HL-60 (cell line): ENCODE measurements at regions not wholly inside any gene's neighbourhood (a gene's known extent, or its start where the extent isn't known, plus 50 kb on each side); places are given as distances from the start of the nearest gene placed in this dataset.

Source experiments
- DNase-seq, 2 experiments: peaks; one replicate each; pipeline ENCODE4 v3.0.0-alpha.2; 2010 to 2020; ENCODE audit warnings: low read depth in 1 of 2, low spot score in 1 of 2
- H3K27ac ChIP-seq: fragments of 250-450 bp; sonication (Bioruptor Pico); replicated peaks from 2 replicates; pipeline ENCODE4 v1.5.1; 2020; ENCODE audit warnings: mild to moderate bottlenecking, moderate library complexity
- H3K27me3 ChIP-seq: fragments of 250-450 bp; sonication (Bioruptor Pico); 2 replicates; pipeline ENCODE4 v1.5.1; 2021; ENCODE audit warnings: mild to moderate bottlenecking, moderate library complexity; ENCODE audit not compliant: insufficient read depth, poor library complexity, severe bottlenecking
- H3K4me3 ChIP-seq: replicated peaks from 2 replicates; pipeline ENCODE4 v1.5.1; 2011; ENCODE audit warnings: mild to moderate bottlenecking, control low read depth, low read length; ENCODE audit not compliant: insufficient read depth
- CTCF ChIP-seq: IDR thresholded peaks from one replicate; pipeline ENCODE4 v1.5.1; 2011; ENCODE audit warnings: low read length, control low read depth, inconsistent platforms; ENCODE audit not compliant: insufficient read depth
- GABPA ChIP-seq: IDR thresholded peaks from 2 replicates; pipeline ENCODE4 v1.6.1; 2012; ENCODE audit warnings: low read depth
- POLR2AphosphoS5 ChIP-seq: IDR thresholded peaks from 2 replicates; pipeline ENCODE4 v1.6.1; 2012; ENCODE audit warnings: low read depth
- REST ChIP-seq: IDR thresholded peaks from 2 replicates; pipeline ENCODE4 v1.6.1; 2012; ENCODE audit warnings: low read depth; ENCODE audit not compliant: insufficient replicate concordance
- SPI1 ChIP-seq: IDR thresholded peaks from 2 replicates; pipeline ENCODE4 v1.6.1; 2012; ENCODE audit warnings: low read depth, mild to moderate bottlenecking, borderline replicate concordance

- DNase-seq, result no peak
- TF ChIP-seq CTCF (no peak), SPI1 (no peak), REST (no peak), GABPA (no peak), POLR2AphosphoS5 (no peak)
- no peaks in the 10 kb centered on the region for H3K27me3 ChIP-seq
These were observed 647.7 kb upstream of the NRSN1 start for GRCh38 chr6:23478312-23478711.

GRCh38 chr6:23483896-23484295 is 642.1 kb upstream of the NRSN1 start:
- TF ChIP-seq GABPA (no peak), SPI1 (no peak), POLR2AphosphoS5 (no peak), CTCF (no peak), REST (no peak)
- Histone ChIP-seq H3K27ac (no peak overlapping the region), H3K27me3 (no peaks in the 10 kb centered on the region), H3K4me3 (no peak overlapping the region)
- DNase-seq, result no peak

More at GRCh38 chr6:23478312-23478711, 647.7 kb upstream of the NRSN1 start:
- Histone ChIP-seq H3K27ac (no peak overlapping the region), H3K4me3 (no peak overlapping the region)

- no peak for DNase-seq
- Histone ChIP-seq H3K27ac (no peak overlapping the region), H3K4me3 (no peak overlapping the region), H3K27me3 (no peaks in the 10 kb centered on the region)
- TF ChIP-seq SPI1 (no peak), CTCF (no peak), GABPA (no peak), REST (no peak), POLR2AphosphoS5 (no peak)
These were observed 631.6 kb upstream of the NRSN1 start for GRCh38 chr6:23494367-23494766.
